Astrocyte of the spinal cord (primary cell): ENCODE measurements at regions not wholly inside any gene's neighbourhood (a gene's known extent, or its start where the extent isn't known, plus 50 kb on each side); places are given as distances from the start of the nearest gene placed in this dataset.

Source experiments
- DNase-seq: peaks from one replicate; pipeline ENCODE4 v3.0.0; 2011; ENCODE audit warnings: low read depth, low spot score
- H3K4me3 ChIP-seq: 2 replicates; pipeline ENCODE4 v1.5.1; 2011; ENCODE audit warnings: low read depth, mild to moderate bottlenecking, low read length, moderate library complexity
- CTCF ChIP-seq: IDR thresholded peaks from 2 replicates; pipeline ENCODE4 v1.5.1; 2012; ENCODE audit warnings: low read depth, mild to moderate bottlenecking, low read length, inconsistent platforms
- in situ Hi-C: cut with HindIII; loops from 2 replicates; pipeline ENCODE4 v1.10.0; 2017; ENCODE audit warnings: low sequenced_read_pairs

GRCh38 chr6:155985660-155986138 lies 530.1 kb upstream of the NOX3 start:
- in situ Hi-C loops = no loop called here
- no peak for DNase-seq
- H3K4me3 ChIP-seq = no peak overlapping the region
- no peak for TF ChIP-seq CTCF

GRCh38 chr6:155980768-155981079 lies 525.1 kb upstream of the NOX3 start:
- no peak for TF ChIP-seq CTCF
- no peak for DNase-seq
- in situ Hi-C loops = no loop called here
- no peak overlapping the region for H3K4me3 ChIP-seq

GRCh38 chr6:155980014-155980767 lies 524.6 kb upstream of the NOX3 start:
- in situ Hi-C loops = no loop called here
- TF ChIP-seq CTCF = no peak
- no peak for DNase-seq
- no peak overlapping the region for H3K4me3 ChIP-seq

GRCh38 chr6:155975506-155975905 lies 519.9 kb upstream of the NOX3 start:
- no peak for DNase-seq
- in situ Hi-C loops = no loop called here
- H3K4me3 ChIP-seq = no peak overlapping the region
- no peak for TF ChIP-seq CTCF

GRCh38 chr6:155974811-155975323 lies 519.2 kb upstream of the NOX3 start:
- no peak for TF ChIP-seq CTCF
- in situ Hi-C loops = no loop called here
- no peak overlapping the region for H3K4me3 ChIP-seq
- DNase-seq = no peak

GRCh38 chr6:155974359-155974758 lies 518.7 kb upstream of the NOX3 start:
- no peak for TF ChIP-seq CTCF
- DNase-seq = no peak
- H3K4me3 ChIP-seq = no peak overlapping the region
- in situ Hi-C loops = no loop called here
